Neural crest cell (in vitro differentiated cells): ENCODE measurements at regions not wholly inside any gene's neighbourhood (a gene's known extent, or its start where the extent isn't known, plus 50 kb on each side); places are given as distances from the start of the nearest gene placed in this dataset.

ENCODE experiments used
- DNase-seq: peaks from one replicate; pipeline ENCODE4 v3.0.0; 2021; ENCODE audit warnings: low read depth, mixed read lengths, low spot score
- H3K27ac Mint-ChIP-seq: one replicate; pipeline ENCODE4 v1.8.0; 2021; ENCODE audit warnings: mild to moderate bottlenecking, mixed read lengths; ENCODE audit not compliant: unreplicated experiment
- H3K27me3 Mint-ChIP-seq: 2 replicates; pipeline ENCODE4 v1.8.0; 2021; ENCODE audit warnings: low read depth, mild to moderate bottlenecking, mixed read lengths
- H3K36me3 Mint-ChIP-seq: 2 replicates; pipeline ENCODE4 v1.8.0; 2021; ENCODE audit warnings: low read depth, mild to moderate bottlenecking, mixed read lengths
- H3K4me1 Mint-ChIP-seq: 2 replicates; pipeline ENCODE4 v1.8.0; 2021; ENCODE audit warnings: mixed read lengths
- H3K4me3 Mint-ChIP-seq: one replicate; pipeline ENCODE4 v1.8.0; 2021; ENCODE audit warnings: mild to moderate bottlenecking, mixed read lengths
- H3K9me3 Mint-ChIP-seq: 2 replicates; pipeline ENCODE4 v1.8.0; 2021; ENCODE audit warnings: mixed read lengths
- CTCF ChIP-seq: fragments of 200-600 bp; sonication (generic); conservative IDR thresholded peaks from 2 replicates; pipeline ENCODE4 v1.5.0; 2021; ENCODE audit warnings: antibody characterized with exemption, mild to moderate bottlenecking

DNA sequence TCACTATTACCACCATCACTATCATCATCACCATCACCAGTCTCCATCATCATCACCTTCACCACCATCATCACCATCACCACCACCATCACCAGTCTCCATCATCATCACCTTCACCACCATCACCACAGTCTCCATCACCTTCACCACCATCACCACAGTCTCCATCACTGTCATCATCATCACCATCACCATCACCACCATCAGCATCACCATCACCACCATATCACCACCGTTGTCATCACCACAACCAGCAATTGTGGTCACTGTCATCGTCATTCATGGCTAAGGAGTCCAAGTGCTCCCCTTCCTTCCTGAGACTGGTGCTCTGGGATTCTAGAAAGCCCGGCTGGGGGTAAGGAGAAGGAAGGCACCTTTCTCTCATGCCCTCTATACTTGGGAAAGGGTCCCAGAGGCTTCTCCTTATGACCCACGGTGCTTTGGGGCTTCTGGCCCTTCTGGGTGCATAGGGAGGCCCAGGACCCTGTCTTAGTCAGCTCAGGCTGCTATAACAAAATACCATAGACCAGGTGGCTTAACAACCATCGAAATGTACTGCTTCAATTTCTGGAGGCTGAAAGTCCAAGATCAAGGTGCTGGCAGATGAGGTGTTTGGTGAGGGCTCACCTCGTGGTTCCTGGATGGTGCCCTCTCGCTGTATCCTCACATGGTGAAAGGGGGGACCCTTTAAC lies 93.4 kb upstream of the GSE1 start:
- no peak overlapping the region for H3K27ac Mint-ChIP-seq
- H3K4me1 Mint-ChIP-seq: peaks cover 24% of the 10 kb centered on the region
- H3K4me3 Mint-ChIP-seq: no peak overlapping the region
- no peak for TF ChIP-seq CTCF
- H3K27me3 Mint-ChIP-seq: peaks cover 4% of the 10 kb centered on the region
- peaks cover 6% of the 10 kb centered on the region for H3K9me3 Mint-ChIP-seq
- H3K36me3 Mint-ChIP-seq: peaks cover 6% of the 10 kb centered on the region
- DNase-seq: no peak

- Mint-ChIP-seq H3K27ac (no peak overlapping the region), H3K36me3 (peaks cover 6% of the 10 kb centered on the region), H3K27me3 (peaks cover 6% of the 10 kb centered on the region), H3K4me3 (no peak overlapping the region), H3K9me3 (peaks cover 6% of the 10 kb centered on the region), H3K4me1 (peaks cover 15% of the 10 kb centered on the region)
- DNase-seq: no peak
- TF ChIP-seq CTCF: no peak
These were observed 92.1 kb upstream of the GSE1 start for GRCh38 chr16:85520853-85521521.

DNA sequence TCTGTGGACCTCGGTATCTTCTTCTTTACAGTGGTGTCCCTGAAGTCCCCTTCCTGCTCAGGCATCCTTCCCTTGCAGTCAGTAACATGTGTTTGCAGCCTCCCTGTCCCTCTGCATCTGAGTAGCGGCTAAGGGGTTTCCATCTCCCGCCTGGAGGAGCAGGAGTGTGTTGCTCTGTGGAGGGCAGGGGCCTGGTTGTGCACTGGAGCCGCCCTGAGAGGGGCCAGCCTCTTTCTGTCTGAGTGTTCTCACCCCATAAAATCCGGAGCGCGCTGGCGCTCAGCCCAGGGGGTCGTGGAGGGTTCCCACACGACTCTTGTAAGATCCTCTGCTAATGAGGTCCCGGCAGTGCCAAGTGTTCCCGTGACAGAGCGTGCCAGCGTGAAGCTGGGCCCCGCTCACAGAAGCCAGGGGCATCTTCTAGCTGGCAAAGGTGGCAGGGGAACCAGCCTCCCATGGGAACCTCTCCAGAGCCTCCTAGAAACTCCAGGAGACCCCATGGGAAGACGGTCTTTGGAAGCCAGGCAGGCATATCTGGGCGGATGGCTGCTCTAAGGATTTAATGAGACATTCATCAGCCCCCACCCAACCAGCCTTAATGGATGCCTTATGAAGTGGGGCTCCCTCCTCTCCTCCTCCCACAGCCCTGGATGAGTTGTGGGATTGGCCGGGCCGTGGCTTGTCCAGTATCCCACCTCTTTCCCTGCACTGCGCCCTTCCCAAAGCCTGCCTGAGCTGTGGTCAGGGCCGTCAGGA lies 91.4 kb upstream of the GSE1 start:
- peaks cover 6% of the 10 kb centered on the region for H3K9me3 Mint-ChIP-seq
- no peak for DNase-seq
- no peak for TF ChIP-seq CTCF
- H3K4me3 Mint-ChIP-seq: no peak overlapping the region
- no peak overlapping the region for H3K27ac Mint-ChIP-seq
- H3K27me3 Mint-ChIP-seq: peaks cover 12% of the 10 kb centered on the region
- peaks cover 22% of the 10 kb centered on the region for H3K4me1 Mint-ChIP-seq
- H3K36me3 Mint-ChIP-seq: peaks cover 6% of the 10 kb centered on the region

DNA sequence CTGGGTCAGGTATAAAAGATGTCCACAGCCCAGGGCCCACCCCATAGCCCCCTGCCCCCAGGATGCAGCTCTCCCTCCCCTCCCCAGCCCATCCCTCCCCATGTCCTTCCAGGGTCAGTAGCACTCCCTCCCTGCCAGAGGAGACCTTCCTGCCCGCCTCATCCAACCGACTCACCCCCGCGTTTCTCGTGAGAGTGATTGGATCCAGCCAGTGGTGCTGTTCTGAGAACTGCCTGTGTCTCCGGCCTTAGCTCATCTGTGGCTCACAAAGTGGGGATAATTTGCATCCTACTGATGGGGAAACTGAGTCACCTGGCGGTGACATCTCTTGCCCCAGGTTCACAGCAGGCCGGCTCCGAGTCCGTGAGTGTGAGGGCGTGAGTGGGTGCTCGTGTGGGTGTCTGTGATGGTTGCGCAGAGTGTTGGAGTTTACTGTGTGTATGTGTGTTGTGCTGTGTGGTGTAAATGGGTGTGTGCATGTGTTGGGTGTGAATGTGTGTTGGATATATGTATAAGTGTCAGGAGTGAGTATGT lies 90.7 kb upstream of the GSE1 start:
- peak overlapping the region; percentile 48 for H3K27ac Mint-ChIP-seq
- no peak for TF ChIP-seq CTCF
- peaks cover 6% of the 10 kb centered on the region for H3K9me3 Mint-ChIP-seq
- H3K36me3 Mint-ChIP-seq: peaks cover 6% of the 10 kb centered on the region
- peaks cover 13% of the 10 kb centered on the region for H3K27me3 Mint-ChIP-seq
- no peak for DNase-seq
- peaks cover 23% of the 10 kb centered on the region for H3K4me1 Mint-ChIP-seq
- no peak overlapping the region for H3K4me3 Mint-ChIP-seq

DNA sequence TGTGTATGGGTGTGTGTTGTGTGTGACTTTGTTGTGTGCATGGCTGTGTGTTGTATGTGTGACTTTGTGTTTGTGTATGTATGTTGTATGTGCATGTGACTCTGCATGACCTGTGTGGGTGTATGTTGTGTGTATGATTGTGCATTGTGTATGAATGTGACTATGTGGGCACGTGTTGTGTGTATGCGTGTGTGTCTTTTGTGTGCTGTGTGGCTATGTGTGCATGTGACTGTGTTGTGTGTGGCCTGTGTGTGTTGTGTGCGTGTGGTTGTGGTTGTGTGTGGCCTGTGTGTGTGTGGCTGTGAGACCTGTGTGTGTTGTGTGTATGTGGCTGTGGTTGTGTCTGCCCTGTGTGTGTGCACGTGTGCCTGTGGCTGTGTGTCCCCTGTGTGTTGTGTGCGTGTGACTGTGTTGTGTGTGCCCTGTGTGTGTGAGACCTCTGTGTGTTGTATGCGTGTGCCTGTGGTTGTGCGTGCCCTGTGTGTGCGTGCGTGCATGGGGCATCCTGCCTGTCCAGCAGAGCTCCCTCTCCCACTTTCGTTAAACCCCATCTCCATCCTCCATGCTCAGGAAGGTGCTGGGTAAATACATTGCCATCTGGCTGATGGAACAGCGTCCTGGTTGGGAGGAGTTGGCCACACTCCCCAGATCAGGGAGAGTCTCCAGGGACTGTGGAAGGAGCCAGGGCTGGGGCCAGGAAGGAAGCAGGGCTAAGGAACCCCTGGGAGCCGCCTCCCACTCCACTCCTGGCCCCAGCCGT lies 90.1 kb upstream of the GSE1 start:
- H3K4me1 Mint-ChIP-seq: peaks cover 24% of the 10 kb centered on the region
- TF ChIP-seq CTCF: no peak
- H3K27me3 Mint-ChIP-seq: peaks cover 17% of the 10 kb centered on the region
- peaks cover 6% of the 10 kb centered on the region for H3K9me3 Mint-ChIP-seq
- H3K4me3 Mint-ChIP-seq: no peak overlapping the region
- H3K27ac Mint-ChIP-seq: peak overlapping the region; percentile 48
- no peak for DNase-seq
- peaks cover 6% of the 10 kb centered on the region for H3K36me3 Mint-ChIP-seq
